ENCODE measurements at regions not wholly inside any gene's neighbourhood (a gene's known extent, or its start where the extent isn't known, plus 50 kb on each side); places are given as distances from the start of the nearest gene placed in this dataset.
"Not testable (repeated sequence)": the region's sequence is repeated elsewhere in the genome, so short reads cannot be mapped to it uniquely, and the experiment has no call there.

- POLR2A ChIA-PET = no interaction called here
- CTCF ChIA-PET = interaction anchor here (1.7 kb wide), 1 partner anchor 45 kb away, joined by 3 read pairs; no protein-coding TSS in a partner anchor
Observed at GRCh38 chr4:140223056-140223810, 69.2 kb upstream of the MAML3 start.

- CTCF ChIA-PET = no interaction called here
Observed at GRCh38 chr4:140222171-140222570, 68.2 kb upstream of the MAML3 start.

GRCh38 chr4:140220058-140220457, 66.1 kb upstream of the MAML3 start:
- ChIA-PET CTCF (interaction anchor here (0.6 kb wide), 1 partner anchor 337 kb away, joined by 4 read pairs; no protein-coding TSS in a partner anchor), POLR2A (no interaction called here)

More at GRCh38 chr4:140222171-140222570, 68.2 kb upstream of the MAML3 start:
- POLR2A ChIA-PET = no interaction called here

- CTCF ChIA-PET = interaction anchor here (0.6 kb wide), 1 partner anchor 336 kb away, joined by 4 read pairs; no protein-coding TSS in a partner anchor
- POLR2A ChIA-PET = no interaction called here
Observed at GRCh38 chr4:140219567-140219966, 65.6 kb upstream of the MAML3 start.

- CTCF ChIA-PET, POLR2A ChIA-PET: not testable (repeated sequence)
Observed at GRCh38 chr4:140219070-140219469, 65.1 kb upstream of the MAML3 start.

- CTCF ChIA-PET = no interaction called here
- POLR2A ChIA-PET = no interaction called here
Observed at GRCh38 chr4:140213749-140214148, 59.8 kb upstream of the MAML3 start.

GRCh38 chr4:140213116-140213515, 59.1 kb upstream of the MAML3 start:
- ChIA-PET POLR2A (no interaction called here), CTCF (no interaction called here)

GRCh38 chr4:140212646-140213045, 58.7 kb upstream of the MAML3 start:
- ChIA-PET CTCF (no interaction called here), POLR2A (no interaction called here)

- CTCF ChIA-PET = no interaction called here
- POLR2A ChIA-PET = no interaction called here
Observed at GRCh38 chr4:140212194-140212593, 58.2 kb upstream of the MAML3 start.

- POLR2A ChIA-PET = no interaction called here
- CTCF ChIA-PET = no interaction called here
Observed at GRCh38 chr4:140211693-140212092, 57.7 kb upstream of the MAML3 start.

GRCh38 chr4:140211161-140211560, 57.2 kb upstream of the MAML3 start:
- CTCF ChIA-PET = no interaction called here
- POLR2A ChIA-PET = no interaction called here

- POLR2A ChIA-PET = no interaction called here
- CTCF ChIA-PET = no interaction called here
Observed at GRCh38 chr4:140208921-140209320, 54.9 kb upstream of the MAML3 start.
